ENCODE measurements at regions not wholly inside any gene's neighbourhood (a gene's known extent, or its start where the extent isn't known, plus 50 kb on each side); places are given as distances from the start of the nearest gene placed in this dataset.

DNA sequence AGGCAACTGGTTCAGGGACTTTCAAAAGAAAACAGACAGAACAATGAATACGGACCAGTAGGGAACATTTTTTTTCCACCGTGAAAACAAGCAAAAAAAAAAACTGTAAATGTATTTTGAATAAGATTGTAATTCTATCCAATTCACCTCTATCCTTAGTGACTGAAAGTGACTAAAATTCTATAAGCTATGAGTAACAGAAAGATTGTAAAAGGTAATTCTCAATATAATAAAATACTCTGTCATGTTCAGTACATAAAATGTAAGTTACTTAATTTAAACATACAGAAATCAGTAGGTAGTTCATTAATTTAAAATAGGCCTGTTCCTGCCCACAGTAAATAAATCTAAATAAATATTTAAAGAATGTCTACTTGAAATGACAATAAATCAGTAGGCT lies 368.2 kb upstream of the ARHGEF26 start:
- DNase-seq, result no peak
- H3K4me3 Mint-ChIP-seq (ENCODE audit: low read depth, unreplicated experiment), result no peak overlapping the region
- no peak overlapping the region for H3K27ac Mint-ChIP-seq (ENCODE audit: unreplicated experiment)
- CTCF ChIA-PET, result no interaction called here
- H3K27me3 Mint-ChIP-seq (ENCODE audit: unreplicated experiment), result no peaks in the 10 kb centered on the region
- no peaks in the 10 kb centered on the region for H3K4me1 Mint-ChIP-seq (ENCODE audit: low read depth, unreplicated experiment)
- no peaks in the 10 kb centered on the region for H3K36me3 Mint-ChIP-seq (ENCODE audit: insufficient read depth, unreplicated experiment)
- H3K9me3 Mint-ChIP-seq (ENCODE audit: low read depth, unreplicated experiment), result peaks cover 3% of the 10 kb centered on the region
- intact Hi-C loops (cut with micrococcal nuclease; ENCODE audit: unreplicated experiment), result no loop called here
- BruUV-seq (replicated peaks), result no TSS peak
- TF ChIP-seq, protein P1, sequence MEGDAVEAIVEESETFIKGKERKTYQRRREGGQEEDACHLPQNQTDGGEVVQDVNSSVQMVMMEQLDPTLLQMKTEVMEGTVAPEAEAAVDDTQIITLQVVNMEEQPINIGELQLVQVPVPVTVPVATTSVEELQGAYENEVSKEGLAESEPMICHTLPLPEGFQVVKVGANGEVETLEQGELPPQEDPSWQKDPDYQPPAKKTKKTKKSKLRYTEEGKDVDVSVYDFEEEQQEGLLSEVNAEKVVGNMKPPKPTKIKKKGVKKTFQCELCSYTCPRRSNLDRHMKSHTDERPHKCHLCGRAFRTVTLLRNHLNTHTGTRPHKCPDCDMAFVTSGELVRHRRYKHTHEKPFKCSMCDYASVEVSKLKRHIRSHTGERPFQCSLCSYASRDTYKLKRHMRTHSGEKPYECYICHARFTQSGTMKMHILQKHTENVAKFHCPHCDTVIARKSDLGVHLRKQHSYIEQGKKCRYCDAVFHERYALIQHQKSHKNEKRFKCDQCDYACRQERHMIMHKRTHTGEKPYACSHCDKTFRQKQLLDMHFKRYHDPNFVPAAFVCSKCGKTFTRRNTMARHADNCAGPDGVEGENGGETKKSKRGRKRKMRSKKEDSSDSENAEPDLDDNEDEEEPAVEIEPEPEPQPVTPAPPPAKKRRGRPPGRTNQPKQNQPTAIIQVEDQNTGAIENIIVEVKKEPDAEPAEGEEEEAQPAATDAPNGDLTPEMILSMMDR (IDR thresholded peaks at IDR 0.05; ENCODE audit: unreplicated experiment), result no peak

DNA sequence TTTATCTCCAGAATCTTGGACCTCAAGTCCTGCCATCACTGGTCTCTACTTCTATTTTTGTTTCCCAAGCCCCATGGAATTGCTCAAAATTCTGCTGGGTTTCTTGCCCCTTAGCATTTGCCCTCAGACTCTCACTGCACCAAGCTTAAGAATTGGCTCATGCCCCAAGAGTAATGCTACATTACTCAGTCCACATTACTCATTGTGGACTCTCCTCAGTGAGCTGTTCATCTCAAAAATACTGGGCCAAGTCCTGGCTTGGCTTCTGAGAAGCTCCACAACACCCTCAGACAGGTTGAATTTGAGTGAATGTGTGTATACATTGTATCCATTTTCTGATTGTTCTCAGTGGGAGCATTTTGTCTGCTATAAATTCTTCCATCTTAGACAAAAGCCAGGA lies 364.4 kb upstream of the ARHGEF26 start:
- H3K27me3 Mint-ChIP-seq (ENCODE audit: unreplicated experiment), result no peaks in the 10 kb centered on the region
- no peaks in the 10 kb centered on the region for H3K4me1 Mint-ChIP-seq (ENCODE audit: low read depth, unreplicated experiment)
- intact Hi-C loops (cut with micrococcal nuclease; ENCODE audit: unreplicated experiment), result no loop called here
- CTCF ChIA-PET, result interaction anchor here (1.1 kb wide), 1 partner anchor 58 kb away, joined by 3 read pairs; no protein-coding TSS in a partner anchor
- H3K4me3 Mint-ChIP-seq (ENCODE audit: low read depth, unreplicated experiment), result no peak overlapping the region
- no peak overlapping the region for H3K27ac Mint-ChIP-seq (ENCODE audit: unreplicated experiment)
- no peak for DNase-seq
- H3K36me3 Mint-ChIP-seq (ENCODE audit: insufficient read depth, unreplicated experiment), result no peaks in the 10 kb centered on the region
- TF ChIP-seq, protein P1 (IDR thresholded peaks at IDR 0.05; ENCODE audit: unreplicated experiment), result no peak
- BruUV-seq (replicated peaks), result no TSS peak
- peaks cover 3% of the 10 kb centered on the region for H3K9me3 Mint-ChIP-seq (ENCODE audit: low read depth, unreplicated experiment)

DNA sequence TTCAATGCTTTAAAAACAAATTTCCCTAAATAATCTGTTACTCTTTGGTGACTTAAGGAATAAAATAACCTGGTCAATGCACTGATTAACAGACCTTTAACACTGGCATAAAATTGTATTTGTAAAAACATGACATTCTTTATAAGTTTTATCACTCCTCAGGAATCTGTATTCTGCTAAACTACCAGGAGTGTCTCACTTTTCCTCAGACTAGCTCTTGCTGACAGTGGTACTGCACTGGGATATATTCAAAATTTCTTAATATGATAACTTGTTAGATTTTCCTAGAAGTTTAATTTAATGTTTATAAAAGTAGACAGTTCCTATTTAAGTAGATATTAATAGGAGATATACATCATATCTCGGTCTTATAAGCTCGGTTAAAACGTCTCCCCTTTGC lies 363.4 kb upstream of the ARHGEF26 start:
- Mint-ChIP-seq H3K36me3 (ENCODE audit: insufficient read depth, unreplicated experiment) (no peaks in the 10 kb centered on the region), H3K9me3 (ENCODE audit: low read depth, unreplicated experiment) (peaks cover 3% of the 10 kb centered on the region), H3K4me1 (ENCODE audit: low read depth, unreplicated experiment) (no peaks in the 10 kb centered on the region), H3K27ac (ENCODE audit: unreplicated experiment) (no peak overlapping the region), H3K4me3 (ENCODE audit: low read depth, unreplicated experiment) (no peak overlapping the region), H3K27me3 (ENCODE audit: unreplicated experiment) (no peaks in the 10 kb centered on the region)
- TF ChIP-seq, protein P1 (IDR thresholded peaks at IDR 0.05; ENCODE audit: unreplicated experiment), result no peak
- CTCF ChIA-PET, result interaction anchor here (0.7 to 1.1 kb wide), 4 partner anchors 35 to 205 kb away, joined by 3 to 5 read pairs (median 4); no protein-coding TSS in a partner anchor
- intact Hi-C loops (cut with micrococcal nuclease; ENCODE audit: unreplicated experiment), result no loop called here
- BruUV-seq (replicated peaks), result no TSS peak
- DNase-seq, result no peak

DNA sequence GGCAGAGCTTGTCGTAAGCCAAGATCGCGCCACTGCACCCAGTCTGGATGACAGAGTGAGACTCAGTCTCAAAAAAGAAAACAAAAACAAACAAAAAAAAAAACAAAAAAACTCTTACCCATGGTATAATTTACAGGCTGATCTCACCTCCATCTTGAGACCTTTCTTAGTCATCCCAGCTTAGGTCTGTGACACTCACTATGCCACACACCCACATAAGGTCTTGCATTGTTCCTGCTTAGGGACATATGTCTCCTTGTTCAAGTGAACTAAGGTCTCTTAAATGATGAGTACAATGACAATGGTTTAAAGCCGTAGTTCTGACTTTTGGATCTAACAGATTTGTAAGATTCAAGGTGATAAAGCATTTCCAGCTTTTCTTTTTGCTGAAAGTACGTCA lies 360.2 kb upstream of the ARHGEF26 start:
- Mint-ChIP-seq H3K36me3 (ENCODE audit: insufficient read depth, unreplicated experiment) (no peaks in the 10 kb centered on the region), H3K27ac (ENCODE audit: unreplicated experiment) (no peak overlapping the region)
- intact Hi-C loops (cut with micrococcal nuclease; ENCODE audit: unreplicated experiment), result no loop called here

More for the DNA sequence above, 360.2 kb upstream of the ARHGEF26 start:
- CTCF ChIA-PET, result interaction anchor here (0.7 kb wide), 1 partner anchor 10 kb away, joined by 3 read pairs; no protein-coding TSS in a partner anchor
- H3K9me3 Mint-ChIP-seq (ENCODE audit: low read depth, unreplicated experiment), result peaks cover 2% of the 10 kb centered on the region
- H3K27me3 Mint-ChIP-seq (ENCODE audit: unreplicated experiment), result no peaks in the 10 kb centered on the region
- no peak for DNase-seq
- no peak overlapping the region for H3K4me3 Mint-ChIP-seq (ENCODE audit: low read depth, unreplicated experiment)
- no TSS peak for BruUV-seq (replicated peaks)
- no peaks in the 10 kb centered on the region for H3K4me1 Mint-ChIP-seq (ENCODE audit: low read depth, unreplicated experiment)
- TF ChIP-seq, protein P1 (IDR thresholded peaks at IDR 0.05; ENCODE audit: unreplicated experiment), result no peak
